ENCODE measurements at regions not wholly inside any gene's neighbourhood (a gene's known extent, or its start where the extent isn't known, plus 50 kb on each side); places are given as distances from the start of the nearest gene placed in this dataset.

- no peak for DNase-seq (ENCODE audit: low read depth)
These were observed 93.4 kb upstream of the SOD1 start for GRCh38 chr21:31566064-31566463.

- DNase-seq (ENCODE audit: low read depth) = peak; percentile 16
These were observed 95.1 kb upstream of the SOD1 start for GRCh38 chr21:31564439-31564838.

- no peak for DNase-seq (ENCODE audit: low read depth)
These were observed 99.0 kb upstream of the SOD1 start for GRCh38 chr21:31560479-31560878.

GRCh38 chr21:31559368-31560119 lies 99.9 kb upstream of the SOD1 start:
- DNase-seq (ENCODE audit: low read depth) = peak; percentile 90

GRCh38 chr21:31558962-31559367 lies 100.5 kb upstream of the SOD1 start:
- DNase-seq (ENCODE audit: low read depth) = peak; percentile 86

- DNase-seq (ENCODE audit: low read depth) = peak; percentile 8
These were observed 101.1 kb upstream of the SOD1 start for GRCh38 chr21:31558189-31558961.

GRCh38 chr21:31557421-31558188 lies 101.9 kb upstream of the SOD1 start:
- DNase-seq (ENCODE audit: low read depth) = no peak

- DNase-seq (ENCODE audit: low read depth) = no peak
These were observed 102.8 kb upstream of the SOD1 start for GRCh38 chr21:31556662-31557061.

GRCh38 chr21:31555741-31556191 lies 103.7 kb upstream of the SOD1 start:
- DNase-seq (ENCODE audit: low read depth) = no peak

- no peak for DNase-seq (ENCODE audit: low read depth)
These were observed 104.9 kb upstream of the SOD1 start for GRCh38 chr21:31554511-31555022.

GRCh38 chr21:31553926-31554325 lies 105.6 kb upstream of the SOD1 start:
- no peak for DNase-seq (ENCODE audit: low read depth)

GRCh38 chr21:31553461-31553860 lies 106.0 kb upstream of the SOD1 start:
- DNase-seq (ENCODE audit: low read depth) = no peak

- no peak for DNase-seq (ENCODE audit: low read depth)
These were observed 106.7 kb upstream of the SOD1 start for GRCh38 chr21:31552826-31553225.

GRCh38 chr21:31550070-31550469 lies 109.4 kb upstream of the SOD1 start:
- no peak for DNase-seq (ENCODE audit: low read depth)

GRCh38 chr21:31548688-31549087 lies 110.8 kb upstream of the SOD1 start:
- DNase-seq (ENCODE audit: low read depth) = no peak

GRCh38 chr21:31546443-31547170 lies 112.9 kb upstream of the SOD1 start:
- DNase-seq (ENCODE audit: low read depth) = no peak

- no peak for DNase-seq (ENCODE audit: low read depth)
These were observed 114.5 kb upstream of the SOD1 start for GRCh38 chr21:31545036-31545435.

GRCh38 chr21:31543191-31543590 lies 116.3 kb upstream of the SOD1 start:
- DNase-seq (ENCODE audit: low read depth) = no peak

- no peak for DNase-seq (ENCODE audit: low read depth)
These were observed 120.7 kb upstream of the SOD1 start for GRCh38 chr21:31538816-31539215.

GRCh38 chr21:31537872-31538576 lies 121.5 kb upstream of the SOD1 start:
- DNase-seq (ENCODE audit: low read depth) = no peak

- no peak for DNase-seq (ENCODE audit: low read depth)
These were observed 123.4 kb upstream of the SOD1 start for GRCh38 chr21:31536138-31536537.

Measured in HS-5 (cell line).